ENCODE measurements at regions not wholly inside any gene's neighbourhood (a gene's known extent, or its start where the extent isn't known, plus 50 kb on each side); places are given as distances from the start of the nearest gene placed in this dataset.

GRCh38 chr4:169915545-169915944 lies 110.7 kb downstream of the MFAP3L start:
- no peaks in the 10 kb centered on the region for H3K9me3 ChIP-seq (ENCODE audit: control insufficient read depth, insufficient read depth, low read length)
- H3K27me3 ChIP-seq (ENCODE audit: control insufficient read depth, insufficient read depth, low read length) = no peaks in the 10 kb centered on the region
- TF ChIP-seq CTCF (IDR thresholded peaks at IDR 0.05; ENCODE audit: low read depth, low read length) = no peak
- no peak for DNase-seq (ENCODE audit: low read depth, low spot score)
- H3K27ac ChIP-seq (ENCODE audit: low read depth, low read length) = no peak overlapping the region
- ChIA-PET CTCF (no interaction called here), POLR2A (no interaction called here)
- H3K4me3 ChIP-seq (ENCODE audit: low read depth, low read length) = no peak overlapping the region

GRCh38 chr4:169914866-169915265 lies 111.3 kb downstream of the MFAP3L start:
- H3K4me3 ChIP-seq (ENCODE audit: low read depth, low read length) = no peak overlapping the region
- H3K27me3 ChIP-seq (ENCODE audit: control insufficient read depth, insufficient read depth, low read length) = no peaks in the 10 kb centered on the region
- no peak for TF ChIP-seq CTCF (IDR thresholded peaks at IDR 0.05; ENCODE audit: low read depth, low read length)
- H3K9me3 ChIP-seq (ENCODE audit: control insufficient read depth, insufficient read depth, low read length) = no peaks in the 10 kb centered on the region
- POLR2A ChIA-PET = no interaction called here
- DNase-seq (ENCODE audit: low read depth, low spot score) = no peak
- CTCF ChIA-PET = interaction anchor here (0.7 kb wide), 1 partner anchor 179 kb away, joined by 3 read pairs; no protein-coding TSS in a partner anchor
- no peak overlapping the region for H3K27ac ChIP-seq (ENCODE audit: low read depth, low read length)

GRCh38 chr4:169912996-169913395 lies 113.2 kb downstream of the MFAP3L start:
- CTCF ChIA-PET = no interaction called here

GRCh38 chr4:169909897-169910296 lies 116.3 kb downstream of the MFAP3L start:
- Histone ChIP-seq H3K27ac (ENCODE audit: low read depth, low read length) (no peak overlapping the region), H3K9me3 (ENCODE audit: control insufficient read depth, insufficient read depth, low read length) (no peaks in the 10 kb centered on the region), H3K27me3 (ENCODE audit: control insufficient read depth, insufficient read depth, low read length) (no peaks in the 10 kb centered on the region), H3K4me3 (ENCODE audit: low read depth, low read length) (no peak overlapping the region)
- ChIA-PET POLR2A (no interaction called here), CTCF (no interaction called here)
- DNase-seq (ENCODE audit: low read depth, low spot score) = no peak
- TF ChIP-seq CTCF (IDR thresholded peaks at IDR 0.05; ENCODE audit: low read depth, low read length) = no peak

More at GRCh38 chr4:169912996-169913395, 113.2 kb downstream of the MFAP3L start:
- no peaks in the 10 kb centered on the region for H3K9me3 ChIP-seq (ENCODE audit: control insufficient read depth, insufficient read depth, low read length)
- no peak for TF ChIP-seq CTCF (IDR thresholded peaks at IDR 0.05; ENCODE audit: low read depth, low read length)
- no peak for DNase-seq (ENCODE audit: low read depth, low spot score)
- POLR2A ChIA-PET = no interaction called here
- H3K27me3 ChIP-seq (ENCODE audit: control insufficient read depth, insufficient read depth, low read length) = no peaks in the 10 kb centered on the region
- H3K4me3 ChIP-seq (ENCODE audit: low read depth, low read length) = no peak overlapping the region
- no peak overlapping the region for H3K27ac ChIP-seq (ENCODE audit: low read depth, low read length)

- no peak for TF ChIP-seq CTCF (IDR thresholded peaks at IDR 0.05; ENCODE audit: low read depth, low read length)
- Histone ChIP-seq H3K4me3 (ENCODE audit: low read depth, low read length) (no peak overlapping the region), H3K9me3 (ENCODE audit: control insufficient read depth, insufficient read depth, low read length) (no peaks in the 10 kb centered on the region), H3K27me3 (ENCODE audit: control insufficient read depth, insufficient read depth, low read length) (no peaks in the 10 kb centered on the region), H3K27ac (ENCODE audit: low read depth, low read length) (no peak overlapping the region)
- DNase-seq (ENCODE audit: low read depth, low spot score) = no peak
- ChIA-PET POLR2A (no interaction called here), CTCF (interaction anchor here (1.0 kb wide), 1 partner anchor 99 kb away, joined by 3 read pairs; no protein-coding TSS in a partner anchor)
Observed at GRCh38 chr4:169909479-169909878, 116.7 kb downstream of the MFAP3L start.
